Left ventricle myocardium inferior (tissue), 1 donor: ENCODE measurements at regions not wholly inside any gene's neighbourhood (a gene's known extent, or its start where the extent isn't known, plus 50 kb on each side); places are given as distances from the start of the nearest gene placed in this dataset.
"Not testable (repeated sequence)": the region's sequence is repeated elsewhere in the genome, so short reads cannot be mapped to it uniquely, and the experiment has no call there.

Experiments used
- DNase-seq: peaks from one replicate; pipeline ENCODE4 v3.0.0-alpha.2; 2020
- H3K27ac ChIP-seq: fragments of 200-600 bp; replicated peaks from 2 replicates; pipeline ENCODE4 v1.8.0; 2021
- H3K27me3 ChIP-seq: fragments of 200-600 bp; 2 replicates; pipeline ENCODE4 v1.8.0; 2021; ENCODE audit warnings: low read depth
- H3K36me3 ChIP-seq: fragments of 200-600 bp; 2 replicates; pipeline ENCODE4 v1.8.0; 2021
- H3K4me1 ChIP-seq: fragments of 200-600 bp; 2 replicates; pipeline ENCODE4 v1.8.0; 2021
- H3K4me3 ChIP-seq: fragments of 200-600 bp; 2 replicates; pipeline ENCODE4 v1.8.0; 2021; ENCODE audit warnings: mild to moderate bottlenecking, moderate library complexity
- H3K9me3 ChIP-seq: fragments of 200-600 bp; replicated peaks from 2 replicates; pipeline ENCODE4 v1.8.0; 2021
- intact Hi-C: fragments of 100-400 bp; cut with micrococcal nuclease; formaldehyde crosslinking; loops from one replicate; pipeline ENCODE4 v1.11.0; 2022
- TF ChIP-seq, protein P1 (sequence below): fragments of 200-600 bp; IDR thresholded peaks from 2 replicates; pipeline ENCODE4 v1.8.0; 2021; ENCODE audit warnings: antibody characterized with exemption, mild to moderate bottlenecking, borderline replicate concordance
- donor health status: DM: no; HTN: yes; CAD: no; lungs with severe emphysema.

GRCh38 chr4:8963533-8963932, 91.9 kb upstream of the HMX1 start:
- Histone ChIP-seq H3K27me3 (peaks cover 70% of the 10 kb centered on the region), H3K4me3 (peak overlapping the region; percentile 43)
- intact Hi-C loops, H3K9me3 ChIP-seq, DNase-seq, H3K4me1 ChIP-seq, H3K27ac ChIP-seq, H3K36me3 ChIP-seq: not testable (repeated sequence)

GRCh38 chr4:8961343-8961742, 89.7 kb upstream of the HMX1 start:
- H3K27ac ChIP-seq, H3K4me3 ChIP-seq, H3K36me3 ChIP-seq, H3K9me3 ChIP-seq, intact Hi-C loops, H3K4me1 ChIP-seq, DNase-seq: not testable (repeated sequence)
- TF ChIP-seq, protein P1, sequence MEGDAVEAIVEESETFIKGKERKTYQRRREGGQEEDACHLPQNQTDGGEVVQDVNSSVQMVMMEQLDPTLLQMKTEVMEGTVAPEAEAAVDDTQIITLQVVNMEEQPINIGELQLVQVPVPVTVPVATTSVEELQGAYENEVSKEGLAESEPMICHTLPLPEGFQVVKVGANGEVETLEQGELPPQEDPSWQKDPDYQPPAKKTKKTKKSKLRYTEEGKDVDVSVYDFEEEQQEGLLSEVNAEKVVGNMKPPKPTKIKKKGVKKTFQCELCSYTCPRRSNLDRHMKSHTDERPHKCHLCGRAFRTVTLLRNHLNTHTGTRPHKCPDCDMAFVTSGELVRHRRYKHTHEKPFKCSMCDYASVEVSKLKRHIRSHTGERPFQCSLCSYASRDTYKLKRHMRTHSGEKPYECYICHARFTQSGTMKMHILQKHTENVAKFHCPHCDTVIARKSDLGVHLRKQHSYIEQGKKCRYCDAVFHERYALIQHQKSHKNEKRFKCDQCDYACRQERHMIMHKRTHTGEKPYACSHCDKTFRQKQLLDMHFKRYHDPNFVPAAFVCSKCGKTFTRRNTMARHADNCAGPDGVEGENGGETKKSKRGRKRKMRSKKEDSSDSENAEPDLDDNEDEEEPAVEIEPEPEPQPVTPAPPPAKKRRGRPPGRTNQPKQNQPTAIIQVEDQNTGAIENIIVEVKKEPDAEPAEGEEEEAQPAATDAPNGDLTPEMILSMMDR = peak; percentile 57
- H3K27me3 ChIP-seq = peaks cover 87% of the 10 kb centered on the region

DNA sequence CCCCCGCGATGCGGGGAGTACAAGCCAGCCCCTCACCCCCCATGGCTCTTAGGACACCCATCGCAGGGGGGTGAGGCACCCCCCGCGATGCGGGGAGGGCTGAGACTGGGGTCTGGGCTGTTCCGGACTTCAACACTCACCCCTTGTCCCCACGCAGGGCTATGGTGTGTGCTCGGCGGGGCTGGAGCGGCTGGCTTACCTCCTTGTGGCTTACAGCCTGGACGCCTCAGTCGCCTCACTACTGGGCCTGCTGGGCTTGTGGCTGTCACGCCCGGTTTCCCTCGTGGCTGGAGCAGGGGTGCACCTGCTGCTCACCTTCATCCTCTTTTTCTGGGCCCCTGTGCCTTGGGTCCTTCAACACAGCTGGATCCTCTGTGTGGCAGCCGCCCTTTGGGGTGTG, 87.8 kb upstream of the HMX1 start:
- H3K27me3 ChIP-seq = peaks cover 75% of the 10 kb centered on the region
- intact Hi-C loops, DNase-seq, H3K4me1 ChIP-seq, H3K36me3 ChIP-seq, H3K4me3 ChIP-seq, H3K27ac ChIP-seq, H3K9me3 ChIP-seq: not testable (repeated sequence)

- not testable (repeated sequence) for DNase-seq
These were observed 82.4 kb upstream of the HMX1 start for GRCh38 chr4:8954001-8954400.

DNA sequence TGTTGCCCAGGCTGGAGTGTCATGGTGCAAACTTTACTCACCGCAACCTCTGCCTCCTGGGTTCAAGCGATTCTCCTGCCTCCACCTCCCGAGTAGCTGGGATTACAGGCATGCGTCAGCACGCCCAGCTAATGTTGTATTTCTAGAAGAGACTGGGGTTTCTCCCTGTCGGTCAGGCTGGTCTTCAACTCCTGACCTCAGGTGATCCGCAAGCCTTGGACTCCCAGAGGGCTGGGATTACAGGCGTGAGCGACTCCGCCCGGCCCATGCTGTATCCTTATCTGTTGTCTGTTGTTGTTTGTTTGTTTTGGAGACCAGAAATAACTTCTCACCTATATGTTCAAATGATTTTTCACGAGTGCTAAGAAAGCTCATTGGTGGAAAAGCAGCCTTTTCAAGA, 81.2 kb upstream of the HMX1 start:
- H3K36me3 ChIP-seq, DNase-seq, H3K4me1 ChIP-seq, intact Hi-C loops, H3K4me3 ChIP-seq, H3K9me3 ChIP-seq, H3K27ac ChIP-seq: not testable (repeated sequence)
- peaks cover 27% of the 10 kb centered on the region for H3K27me3 ChIP-seq

More at GRCh38 chr4:8954001-8954400, 82.4 kb upstream of the HMX1 start:
- intact Hi-C loops, H3K4me1 ChIP-seq, H3K36me3 ChIP-seq, H3K9me3 ChIP-seq, H3K27ac ChIP-seq, H3K4me3 ChIP-seq: not testable (repeated sequence)
- H3K27me3 ChIP-seq = peaks cover 37% of the 10 kb centered on the region

DNA sequence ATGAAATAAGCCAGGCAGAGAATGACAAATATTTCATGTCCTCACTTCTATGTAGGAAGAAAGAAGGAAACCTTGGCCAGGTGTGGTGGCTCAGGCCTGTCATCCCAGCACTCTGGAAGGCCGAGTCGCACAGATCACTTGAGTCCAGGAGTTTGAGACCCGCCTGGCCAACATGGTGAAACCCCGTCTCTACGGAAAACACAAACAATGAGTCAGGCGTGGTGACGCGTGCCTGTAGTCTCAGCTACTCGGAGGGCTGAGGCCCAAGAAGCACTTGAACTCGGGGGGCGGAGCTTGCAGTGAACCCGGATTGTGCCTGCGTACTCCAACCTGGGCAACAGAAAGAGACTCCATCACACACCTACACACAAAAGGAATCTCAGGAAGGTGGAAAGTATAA, 80.5 kb upstream of the HMX1 start:
- H3K27ac ChIP-seq, H3K4me3 ChIP-seq, H3K4me1 ChIP-seq, H3K9me3 ChIP-seq, H3K36me3 ChIP-seq, intact Hi-C loops, DNase-seq: not testable (repeated sequence)
- H3K27me3 ChIP-seq = peaks cover 23% of the 10 kb centered on the region

- H3K27me3 ChIP-seq = peaks cover 25% of the 10 kb centered on the region
- intact Hi-C loops, H3K36me3 ChIP-seq, H3K9me3 ChIP-seq, H3K4me3 ChIP-seq, H3K4me1 ChIP-seq, DNase-seq, H3K27ac ChIP-seq: not testable (repeated sequence)
These were observed 73.9 kb upstream of the HMX1 start for GRCh38 chr4:8945506-8945905.

- intact Hi-C loops, H3K9me3 ChIP-seq, DNase-seq: not testable (repeated sequence)
These were observed 71.7 kb upstream of the HMX1 start for GRCh38 chr4:8943367-8943766.

DNA sequence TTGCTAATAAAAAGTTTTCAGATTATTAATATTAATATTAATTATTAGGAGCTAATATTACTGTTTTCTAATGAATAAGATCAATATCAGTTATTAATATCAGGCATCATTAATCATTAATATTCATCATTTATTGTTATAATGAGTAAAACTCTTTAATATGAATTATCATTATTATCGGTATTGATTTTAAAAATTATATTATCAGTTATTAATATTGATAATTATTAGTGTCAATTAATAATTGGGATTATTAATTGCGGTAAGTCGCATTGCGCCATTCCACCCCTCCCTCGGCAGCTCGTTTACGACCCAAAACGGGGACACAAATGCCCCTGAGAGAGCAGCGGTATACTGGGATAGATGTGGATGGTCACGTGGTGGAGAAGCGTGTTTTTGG, 70.4 kb upstream of the HMX1 start:
- intact Hi-C loops, H3K9me3 ChIP-seq, H3K4me3 ChIP-seq, H3K27ac ChIP-seq, H3K4me1 ChIP-seq, DNase-seq, H3K36me3 ChIP-seq: not testable (repeated sequence)
- peaks cover 47% of the 10 kb centered on the region for H3K27me3 ChIP-seq

More at GRCh38 chr4:8943367-8943766, 71.7 kb upstream of the HMX1 start:
- H3K4me3 ChIP-seq, H3K4me1 ChIP-seq, H3K27ac ChIP-seq, H3K36me3 ChIP-seq: not testable (repeated sequence)
- peaks cover 44% of the 10 kb centered on the region for H3K27me3 ChIP-seq

- DNase-seq, H3K4me3 ChIP-seq, H3K9me3 ChIP-seq, H3K4me1 ChIP-seq, intact Hi-C loops, H3K27ac ChIP-seq, H3K36me3 ChIP-seq: not testable (repeated sequence)
- peaks cover 42% of the 10 kb centered on the region for H3K27me3 ChIP-seq
These were observed 69.8 kb upstream of the HMX1 start for GRCh38 chr4:8941492-8941805.
